Sigmoid colon (tissue), 4 donors: ENCODE measurements at regions not wholly inside any gene's neighbourhood (a gene's known extent, or its start where the extent isn't known, plus 50 kb on each side); places are given as distances from the start of the nearest gene placed in this dataset.

Experiments
- POLR2A ChIP-seq, 2 donors: fragments of 450-650 bp; IDR thresholded peaks; one replicate each; pipeline ENCODE4 v1.6.1; 2016; ENCODE audit warnings: antibody characterized with exemption in 2 of 2, mild to moderate bottlenecking in 2 of 2, moderate library complexity in 2 of 2
- POLR2AphosphoS5 ChIP-seq, 4 donors: sonication (generic); formaldehyde crosslinking; IDR thresholded peaks; one replicate each; pipeline ENCODE4 v1.6.1; 2017; ENCODE audit warnings: antibody characterized with exemption in 4 of 4
- TF ChIP-seq, protein P1 (sequence below), 4 experiments: fragments of 450-650 bp in 3 of 4; fragments of 200-600 bp in 1 of 4; IDR thresholded peaks; one replicate each; pipeline ENCODE4 v1.5.1; 2016 to 2019; ENCODE audit warnings: antibody characterized with exemption in 4 of 4, mild to moderate bottlenecking in 3 of 4, moderate library complexity in 2 of 4

- TF ChIP-seq, protein P1, sequence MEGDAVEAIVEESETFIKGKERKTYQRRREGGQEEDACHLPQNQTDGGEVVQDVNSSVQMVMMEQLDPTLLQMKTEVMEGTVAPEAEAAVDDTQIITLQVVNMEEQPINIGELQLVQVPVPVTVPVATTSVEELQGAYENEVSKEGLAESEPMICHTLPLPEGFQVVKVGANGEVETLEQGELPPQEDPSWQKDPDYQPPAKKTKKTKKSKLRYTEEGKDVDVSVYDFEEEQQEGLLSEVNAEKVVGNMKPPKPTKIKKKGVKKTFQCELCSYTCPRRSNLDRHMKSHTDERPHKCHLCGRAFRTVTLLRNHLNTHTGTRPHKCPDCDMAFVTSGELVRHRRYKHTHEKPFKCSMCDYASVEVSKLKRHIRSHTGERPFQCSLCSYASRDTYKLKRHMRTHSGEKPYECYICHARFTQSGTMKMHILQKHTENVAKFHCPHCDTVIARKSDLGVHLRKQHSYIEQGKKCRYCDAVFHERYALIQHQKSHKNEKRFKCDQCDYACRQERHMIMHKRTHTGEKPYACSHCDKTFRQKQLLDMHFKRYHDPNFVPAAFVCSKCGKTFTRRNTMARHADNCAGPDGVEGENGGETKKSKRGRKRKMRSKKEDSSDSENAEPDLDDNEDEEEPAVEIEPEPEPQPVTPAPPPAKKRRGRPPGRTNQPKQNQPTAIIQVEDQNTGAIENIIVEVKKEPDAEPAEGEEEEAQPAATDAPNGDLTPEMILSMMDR (IDR thresholded peaks at IDR 0.05): no peak
- TF ChIP-seq POLR2A (IDR thresholded peaks at IDR 0.05) (no peak), POLR2AphosphoS5 (IDR thresholded peaks at IDR 0.05) (no peak)
These were observed 53.9 kb upstream of the SOX4 start for GRCh38 chr6:21539621-21540100.
